Calu3 (cell line): ENCODE measurements at regions not wholly inside any gene's neighbourhood (a gene's known extent, or its start where the extent isn't known, plus 50 kb on each side); places are given as distances from the start of the nearest gene placed in this dataset.

Experiments
- BruUV-seq: library from RNA; stranded (reverse); fragments of 400-500 nt; replicated peaks from 2 replicates; lab custom pipeline; 2021; lab: Mats Ljungman, UMichigan
- CTCF ChIA-PET: fragments of 300-600 bp; sonication (Branson Sonifier 250); formaldehyde crosslinking; loops from one replicate; lab custom pipeline; 2022; ENCODE audit warnings: antibody characterized with exemption; lab: Charles Lee
- DNase-seq: peaks from one replicate; pipeline ENCODE4 v3.0.0; 2022
- H3K27ac Mint-ChIP-seq: one replicate; pipeline ENCODE4 v1.8.0; 2022; ENCODE audit warnings: mixed read lengths; ENCODE audit not compliant: unreplicated experiment
- H3K27me3 Mint-ChIP-seq: one replicate; pipeline ENCODE4 v1.8.0; 2022; ENCODE audit warnings: mixed read lengths; ENCODE audit not compliant: unreplicated experiment
- H3K36me3 Mint-ChIP-seq: one replicate; pipeline ENCODE4 v1.8.0; 2022; ENCODE audit warnings: mild to moderate bottlenecking, moderate library complexity, mixed read lengths; ENCODE audit not compliant: insufficient read depth, unreplicated experiment
- H3K4me1 Mint-ChIP-seq: one replicate; pipeline ENCODE4 v1.8.0; 2022; ENCODE audit warnings: mild to moderate bottlenecking, low read depth, mixed read lengths; ENCODE audit not compliant: unreplicated experiment
- H3K4me3 Mint-ChIP-seq: one replicate; pipeline ENCODE4 v1.8.0; 2022; ENCODE audit warnings: mild to moderate bottlenecking, low read depth, moderate library complexity, mixed read lengths; ENCODE audit not compliant: unreplicated experiment
- H3K9me3 Mint-ChIP-seq: one replicate; pipeline ENCODE4 v1.8.0; 2022; ENCODE audit warnings: low read depth, mixed read lengths; ENCODE audit not compliant: unreplicated experiment
- intact Hi-C: fragments of 100-400 bp; cut with micrococcal nuclease; formaldehyde crosslinking; loops from one replicate; pipeline ENCODE4 v1.10.0; 2022; ENCODE audit not compliant: unreplicated experiment
- TF ChIP-seq, protein P1 (sequence below): fragments of 200-600 bp; IDR thresholded peaks from one replicate; pipeline ENCODE4 v1.8.0; 2022; ENCODE audit warnings: antibody characterized with exemption; ENCODE audit not compliant: unreplicated experiment

DNA sequence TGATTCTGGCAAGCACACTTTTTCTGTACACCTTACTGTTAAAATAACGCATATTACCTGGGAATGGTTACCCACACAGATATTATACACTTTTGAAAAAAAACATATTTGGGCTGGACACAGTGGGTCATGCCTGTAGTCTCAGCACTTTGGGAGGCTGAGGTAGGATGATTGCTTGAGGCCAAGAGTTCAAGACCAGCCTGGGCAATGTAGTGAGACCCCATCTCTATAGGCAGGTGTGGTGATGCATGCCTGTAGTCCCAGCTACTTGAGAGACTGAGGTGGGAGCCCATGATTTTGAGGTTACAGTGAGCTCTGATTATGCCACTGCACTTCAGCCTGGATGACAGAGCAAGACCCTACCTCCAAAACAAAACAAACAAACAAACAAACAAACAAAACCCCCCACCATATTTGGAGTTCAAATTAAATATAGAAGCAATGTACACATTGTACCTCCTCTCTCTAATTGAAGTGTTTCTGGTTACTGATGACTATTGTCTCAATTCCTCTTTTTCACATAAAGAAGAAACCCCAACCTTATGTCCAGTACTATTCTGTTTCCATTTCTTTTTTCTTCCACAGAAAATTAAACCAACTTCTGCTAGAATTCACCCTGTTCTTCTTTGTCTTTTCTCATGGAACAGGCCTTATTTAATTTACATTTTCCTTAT is 152.6 kb upstream of the UMPS start:
- Mint-ChIP-seq H3K4me3 (no peak overlapping the region), H3K4me1 (no peaks in the 10 kb centered on the region), H3K27me3 (no peaks in the 10 kb centered on the region), H3K9me3 (no peaks in the 10 kb centered on the region), H3K27ac (no peak overlapping the region), H3K36me3 (no peaks in the 10 kb centered on the region)
- intact Hi-C loops, result no loop called here
- TF ChIP-seq, protein P1, sequence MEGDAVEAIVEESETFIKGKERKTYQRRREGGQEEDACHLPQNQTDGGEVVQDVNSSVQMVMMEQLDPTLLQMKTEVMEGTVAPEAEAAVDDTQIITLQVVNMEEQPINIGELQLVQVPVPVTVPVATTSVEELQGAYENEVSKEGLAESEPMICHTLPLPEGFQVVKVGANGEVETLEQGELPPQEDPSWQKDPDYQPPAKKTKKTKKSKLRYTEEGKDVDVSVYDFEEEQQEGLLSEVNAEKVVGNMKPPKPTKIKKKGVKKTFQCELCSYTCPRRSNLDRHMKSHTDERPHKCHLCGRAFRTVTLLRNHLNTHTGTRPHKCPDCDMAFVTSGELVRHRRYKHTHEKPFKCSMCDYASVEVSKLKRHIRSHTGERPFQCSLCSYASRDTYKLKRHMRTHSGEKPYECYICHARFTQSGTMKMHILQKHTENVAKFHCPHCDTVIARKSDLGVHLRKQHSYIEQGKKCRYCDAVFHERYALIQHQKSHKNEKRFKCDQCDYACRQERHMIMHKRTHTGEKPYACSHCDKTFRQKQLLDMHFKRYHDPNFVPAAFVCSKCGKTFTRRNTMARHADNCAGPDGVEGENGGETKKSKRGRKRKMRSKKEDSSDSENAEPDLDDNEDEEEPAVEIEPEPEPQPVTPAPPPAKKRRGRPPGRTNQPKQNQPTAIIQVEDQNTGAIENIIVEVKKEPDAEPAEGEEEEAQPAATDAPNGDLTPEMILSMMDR, result no peak
- BruUV-seq, result no TSS peak
- CTCF ChIA-PET, result no interaction called here
- no peak for DNase-seq

DNA sequence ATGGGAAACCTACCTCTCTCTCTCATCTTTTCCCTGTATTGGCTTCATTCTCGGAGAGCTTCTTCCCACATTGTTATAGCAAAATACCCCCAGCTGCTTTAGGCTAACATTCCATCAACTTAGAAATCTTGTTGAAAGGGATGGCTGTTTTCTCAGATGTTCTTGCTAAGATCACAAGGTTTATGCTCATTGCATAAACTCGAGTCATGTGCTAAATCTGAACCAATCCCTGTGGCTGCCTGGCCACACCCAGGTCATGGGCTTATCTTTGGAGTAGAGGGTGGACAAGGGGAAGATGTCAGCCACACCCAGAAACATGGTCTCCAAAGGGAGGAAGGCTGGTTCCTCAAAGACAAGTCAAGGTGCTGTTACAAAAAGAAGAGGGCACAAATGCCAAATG is 150.6 kb upstream of the UMPS start:
- Mint-ChIP-seq H3K27ac (no peak overlapping the region), H3K4me1 (peaks cover 16% of the 10 kb centered on the region), H3K27me3 (no peaks in the 10 kb centered on the region), H3K9me3 (no peaks in the 10 kb centered on the region), H3K36me3 (no peaks in the 10 kb centered on the region), H3K4me3 (no peak overlapping the region)
- TF ChIP-seq, protein P1, result no peak
- CTCF ChIA-PET, result no interaction called here
- intact Hi-C loops, result no loop called here
- DNase-seq, result no peak
- no TSS peak for BruUV-seq

DNA sequence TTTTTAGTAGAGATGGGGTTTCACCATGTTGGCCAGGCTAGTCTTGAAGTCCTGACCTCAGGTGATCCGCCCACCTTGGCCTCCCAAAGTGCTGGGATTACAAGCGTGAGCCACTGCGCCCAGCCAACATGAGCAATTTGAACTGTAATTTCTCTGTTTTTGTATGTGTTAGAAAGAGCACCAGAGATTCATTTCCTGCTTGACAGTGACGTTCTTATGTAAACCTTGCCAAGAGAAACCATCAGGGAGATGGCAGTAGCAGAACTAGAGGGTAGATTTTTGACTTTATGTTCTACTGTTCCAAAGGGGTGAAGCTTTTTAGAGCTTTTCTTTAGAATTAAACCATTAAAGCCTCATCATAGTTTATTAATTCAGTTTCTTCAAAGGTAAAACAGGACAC is 148.1 kb upstream of the UMPS start:
- no peaks in the 10 kb centered on the region for H3K9me3 Mint-ChIP-seq
- peaks cover 40% of the 10 kb centered on the region for H3K4me1 Mint-ChIP-seq
- H3K36me3 Mint-ChIP-seq, result peaks cover 8% of the 10 kb centered on the region
- intact Hi-C loops, result no loop called here
- no peaks in the 10 kb centered on the region for H3K27me3 Mint-ChIP-seq
- H3K27ac Mint-ChIP-seq, result no peak overlapping the region
- TF ChIP-seq, protein P1, result no peak
- CTCF ChIA-PET, result no interaction called here
- DNase-seq, result no peak
- BruUV-seq, result no TSS peak
- H3K4me3 Mint-ChIP-seq, result no peak overlapping the region

DNA sequence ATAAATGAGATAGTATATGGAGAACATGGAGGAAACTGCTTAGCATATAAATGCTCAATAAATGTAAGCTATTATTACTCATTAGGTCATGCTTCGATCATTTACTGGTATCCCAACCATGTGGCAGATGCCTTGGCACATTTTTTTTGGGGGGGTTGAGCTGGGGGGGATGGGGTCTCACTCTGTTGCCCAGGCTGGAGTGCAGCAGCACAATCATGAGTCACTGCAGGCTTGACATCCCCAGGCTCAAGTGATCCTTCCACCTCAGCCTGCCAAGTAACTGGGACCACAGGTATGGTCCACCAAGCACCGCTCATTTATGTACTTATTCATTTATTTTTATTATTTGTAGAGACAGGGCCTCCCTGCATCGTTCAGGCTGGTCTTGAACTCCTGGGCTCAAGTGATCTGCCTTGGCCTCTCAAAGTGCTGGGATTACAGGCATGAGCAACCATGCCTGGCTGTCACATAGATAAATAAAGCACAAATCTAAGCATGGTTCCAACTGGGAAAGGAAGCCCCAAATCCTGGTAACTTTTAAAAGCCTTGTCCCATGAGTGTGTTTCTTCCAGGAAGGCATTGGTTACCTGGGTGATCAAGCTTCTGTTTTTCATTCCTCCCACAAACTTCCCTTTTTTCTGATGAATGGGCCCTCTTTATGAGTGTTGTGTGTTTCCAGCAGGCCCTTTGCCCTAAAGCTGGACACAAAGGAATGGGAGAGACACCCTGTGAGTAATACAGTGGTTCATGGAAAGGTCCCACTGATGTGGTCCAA is 147.4 kb upstream of the UMPS start:
- Mint-ChIP-seq H3K27ac (no peak overlapping the region), H3K4me1 (peaks cover 46% of the 10 kb centered on the region), H3K27me3 (no peaks in the 10 kb centered on the region), H3K36me3 (peaks cover 8% of the 10 kb centered on the region), H3K4me3 (no peak overlapping the region), H3K9me3 (no peaks in the 10 kb centered on the region)
- BruUV-seq, result no TSS peak
- TF ChIP-seq, protein P1, result no peak
- CTCF ChIA-PET, result no interaction called here
- no peak for DNase-seq
- intact Hi-C loops, result no loop called here
